ENCODE measurements at regions not wholly inside any gene's neighbourhood (a gene's known extent, or its start where the extent isn't known, plus 50 kb on each side); places are given as distances from the start of the nearest gene placed in this dataset.
"Not testable (repeated sequence)": the region's sequence is repeated elsewhere in the genome, so short reads cannot be mapped to it uniquely, and the experiment has no call there.

GRCh38 chr21:7916329-7917303 is 2604.8 kb upstream of the TPTE start:
- Histone ChIP-seq H3K9me3 (peaks cover 0 to 26% of the 10 kb centered on the region in 2 donors), H3K27me3 (no peaks in the 10 kb centered on the region), H3K27ac (no peak overlapping the region), H3K4me1 (no peaks in the 10 kb centered on the region), H3K4me3 (no peak overlapping the region), H3K36me3 (no peaks in the 10 kb centered on the region)
- DNase-seq (no peak), ATAC-seq (no peak)
- intact Hi-C loops (cut with DNase I) = no loop called here
- no peak for TF ChIP-seq CTCF (IDR thresholded peaks at IDR 0.05)

GRCh38 chr21:7917729-7918128 is 2603.7 kb upstream of the TPTE start:
- H3K4me3 ChIP-seq = no peak overlapping the region
- no peaks in the 10 kb centered on the region for H3K36me3 ChIP-seq
- TF ChIP-seq CTCF (IDR thresholded peaks at IDR 0.05) = no peak
- H3K4me1 ChIP-seq = no peaks in the 10 kb centered on the region
- peaks cover 0 to 26% of the 10 kb centered on the region in 2 donors for H3K9me3 ChIP-seq
- intact Hi-C loops (cut with DNase I) = no loop called here
- H3K27ac ChIP-seq = no peak overlapping the region
- DNase-seq = no peak
- no peak for ATAC-seq
- H3K27me3 ChIP-seq = no peaks in the 10 kb centered on the region

- ATAC-seq = peak; percentile 76
- H3K9me3 ChIP-seq; H3K36me3 ChIP-seq; H3K4me1 ChIP-seq; H3K27ac ChIP-seq; DNase-seq; intact Hi-C loops (cut with DNase I); H3K27me3 ChIP-seq; H3K4me3 ChIP-seq: not testable (repeated sequence)
Observed at GRCh38 chr21:7925918-7926582, 2595.3 kb upstream of the TPTE start.

- H3K27ac ChIP-seq; H3K4me3 ChIP-seq; intact Hi-C loops (cut with DNase I); H3K27me3 ChIP-seq; H3K4me1 ChIP-seq; DNase-seq; H3K36me3 ChIP-seq; ATAC-seq: not testable (repeated sequence)
- peaks cover 0 to 20% of the 10 kb centered on the region in 2 donors for H3K9me3 ChIP-seq
Observed at GRCh38 chr21:7928528-7928927, 2592.9 kb upstream of the TPTE start.

GRCh38 chr21:7929586-7929985 is 2591.8 kb upstream of the TPTE start:
- peaks cover 0 to 20% of the 10 kb centered on the region in 2 donors for H3K9me3 ChIP-seq
- not testable (repeated sequence) for DNase-seq

GRCh38 chr21:7930445-7930844 is 2590.9 kb upstream of the TPTE start:
- H3K27ac ChIP-seq; DNase-seq; intact Hi-C loops (cut with DNase I); H3K27me3 ChIP-seq; ATAC-seq; H3K4me3 ChIP-seq; H3K36me3 ChIP-seq; H3K4me1 ChIP-seq: not testable (repeated sequence)
- H3K9me3 ChIP-seq = peaks cover 0 to 17% of the 10 kb centered on the region in 2 donors

More at GRCh38 chr21:7929586-7929985, 2591.8 kb upstream of the TPTE start:
- H3K36me3 ChIP-seq; H3K27me3 ChIP-seq; intact Hi-C loops (cut with DNase I); H3K27ac ChIP-seq; ATAC-seq; H3K4me3 ChIP-seq; H3K4me1 ChIP-seq: not testable (repeated sequence)

- H3K27ac ChIP-seq; H3K36me3 ChIP-seq; intact Hi-C loops (cut with DNase I); H3K4me3 ChIP-seq; H3K27me3 ChIP-seq; DNase-seq; ATAC-seq; H3K4me1 ChIP-seq: not testable (repeated sequence)
- peaks cover 0 to 12% of the 10 kb centered on the region in 2 donors for H3K9me3 ChIP-seq
Observed at GRCh38 chr21:7932113-7932512, 2589.3 kb upstream of the TPTE start.

- DNase-seq; intact Hi-C loops (cut with DNase I); H3K27ac ChIP-seq; H3K4me1 ChIP-seq; H3K27me3 ChIP-seq; H3K4me3 ChIP-seq; ATAC-seq; H3K36me3 ChIP-seq: not testable (repeated sequence)
- peaks cover 0 to 12% of the 10 kb centered on the region in 2 donors for H3K9me3 ChIP-seq
Observed at GRCh38 chr21:7932834-7933233, 2588.5 kb upstream of the TPTE start.

All from left lung (tissue), 4 donors.